GM19452 (cell line): ENCODE measurements at regions not wholly inside any gene's neighbourhood (a gene's known extent, or its start where the extent isn't known, plus 50 kb on each side); places are given as distances from the start of the nearest gene placed in this dataset.
"Not testable (repeated sequence)": the region's sequence is repeated elsewhere in the genome, so short reads cannot be mapped to it uniquely, and the experiment has no call there.

Experiments
- ATAC-seq: cut with Tn5 transposase; IDR thresholded peaks from one replicate; pipeline ENCODE4 v1.9.1; 2021; ENCODE audit not compliant: unreplicated experiment

DNA sequence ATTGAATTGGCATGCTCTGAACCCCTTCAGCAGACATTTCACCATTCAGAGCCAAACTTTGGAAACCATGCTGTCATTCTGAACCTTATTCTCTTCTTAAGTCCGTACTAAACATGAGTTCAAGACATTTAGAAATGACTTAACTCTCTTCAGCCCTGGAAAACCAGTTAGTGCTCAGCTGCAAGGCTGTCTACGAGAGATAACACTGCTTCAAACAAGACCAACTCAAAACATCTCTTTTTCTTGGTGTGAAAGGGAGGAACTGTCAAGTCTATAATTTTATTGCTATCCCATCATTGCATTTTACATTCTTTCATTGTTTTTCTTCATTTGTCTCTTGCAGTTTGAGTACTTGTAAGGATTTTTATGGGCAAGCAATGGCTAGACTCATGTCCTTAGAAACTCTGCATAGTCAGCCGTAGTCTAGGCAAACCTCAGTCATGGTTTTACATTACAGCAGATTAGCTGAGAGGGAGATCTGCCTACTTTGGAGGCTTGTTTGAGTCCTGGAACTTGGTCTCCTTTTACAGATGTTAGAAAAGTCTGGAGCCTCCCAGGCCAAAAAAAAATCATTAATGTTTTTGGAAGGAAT, 120.6 kb upstream of the JADE1 start:
- ATAC-seq = no peak

DNA sequence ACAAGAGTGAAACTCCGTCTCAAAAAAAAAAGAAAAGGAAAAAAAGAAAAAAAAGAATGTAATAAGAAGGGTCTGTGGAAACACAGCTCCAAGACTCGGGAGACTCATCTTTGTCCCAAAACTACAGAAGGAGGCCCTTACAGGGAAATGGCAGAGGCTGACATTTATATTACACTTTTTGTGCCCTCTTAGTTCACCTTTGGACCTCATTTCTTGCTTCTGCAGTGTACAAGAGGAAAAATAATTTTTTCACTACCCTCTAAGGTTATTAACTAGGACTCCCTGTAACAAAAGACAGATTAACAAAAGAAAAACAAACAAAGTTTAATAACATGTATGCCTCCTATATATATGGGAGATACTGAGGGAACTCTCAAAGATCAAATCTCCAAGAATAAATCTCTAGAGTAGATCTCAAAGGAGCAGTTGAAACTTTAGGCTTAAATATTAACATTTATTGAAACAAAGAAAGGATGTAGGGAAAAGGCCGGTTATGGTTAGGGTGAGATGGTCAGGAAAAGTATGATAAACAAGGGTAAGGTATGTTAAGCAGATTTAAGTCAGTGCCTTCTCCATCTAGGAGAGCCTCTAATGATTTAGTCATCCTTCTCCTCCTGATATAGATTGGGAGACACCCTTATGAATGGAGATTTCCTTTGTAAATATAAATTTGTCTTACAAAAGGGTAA, 121.3 kb upstream of the JADE1 start:
- no peak for ATAC-seq

DNA sequence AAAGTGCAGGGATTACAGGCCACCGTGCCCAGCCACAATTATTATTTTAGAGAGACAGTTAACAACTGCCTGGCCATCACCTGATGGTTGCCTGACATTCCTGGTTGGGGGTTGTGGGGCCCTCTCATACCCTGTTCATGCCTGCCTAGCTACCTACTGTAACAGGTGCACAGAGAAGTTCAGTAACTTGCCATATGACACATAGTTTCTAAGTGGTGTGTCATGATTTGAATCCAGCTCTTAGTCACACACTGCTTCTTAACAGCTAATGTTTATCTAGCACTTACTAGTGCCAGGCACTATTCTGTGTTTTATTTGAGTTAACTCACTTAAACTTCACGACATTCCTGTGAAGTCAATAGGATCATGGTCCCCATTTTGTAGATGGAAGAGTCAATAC, 122.7 kb upstream of the JADE1 start:
- ATAC-seq = no peak

DNA sequence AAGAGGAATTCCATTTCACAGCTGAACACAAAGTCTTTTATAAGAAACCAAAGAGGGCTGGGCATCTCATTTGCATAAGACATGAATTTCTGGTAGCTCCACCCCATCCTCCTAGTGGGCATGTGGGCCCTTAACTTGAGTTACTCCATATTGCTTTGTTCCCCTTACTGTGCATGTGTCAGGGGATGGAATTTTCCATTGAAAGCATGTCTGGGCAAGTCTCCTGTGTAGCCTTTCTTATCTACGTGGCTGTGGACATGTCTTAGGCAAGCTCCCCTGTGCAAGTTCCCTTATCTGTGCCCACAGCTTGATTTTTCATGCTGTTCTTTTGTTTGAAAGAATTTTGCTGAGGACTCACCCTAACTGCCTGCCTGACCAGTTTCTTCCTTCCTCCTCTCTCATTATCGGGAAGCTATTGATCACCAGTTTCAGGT, 123.5 kb upstream of the JADE1 start:
- no peak for ATAC-seq

DNA sequence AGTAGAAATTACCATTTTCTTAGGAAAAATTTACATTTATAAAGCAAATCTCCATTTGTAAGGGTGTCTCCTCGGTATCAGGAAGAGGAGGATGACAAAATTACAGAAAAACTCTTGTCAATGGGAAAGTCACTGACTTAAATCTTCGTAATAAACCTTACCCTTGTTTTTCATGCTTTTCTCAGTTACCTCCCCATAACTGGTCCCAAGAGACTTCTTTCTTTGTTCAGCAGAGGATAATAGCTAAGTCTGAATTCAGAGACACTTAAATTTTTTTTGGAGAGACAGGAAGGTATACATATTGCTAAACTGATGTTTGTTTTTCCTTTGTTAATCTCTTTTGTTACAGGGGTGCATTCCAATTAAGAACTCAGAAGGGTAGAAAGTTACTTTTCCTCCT, 125.5 kb upstream of the JADE1 start:
- ATAC-seq = no peak

DNA sequence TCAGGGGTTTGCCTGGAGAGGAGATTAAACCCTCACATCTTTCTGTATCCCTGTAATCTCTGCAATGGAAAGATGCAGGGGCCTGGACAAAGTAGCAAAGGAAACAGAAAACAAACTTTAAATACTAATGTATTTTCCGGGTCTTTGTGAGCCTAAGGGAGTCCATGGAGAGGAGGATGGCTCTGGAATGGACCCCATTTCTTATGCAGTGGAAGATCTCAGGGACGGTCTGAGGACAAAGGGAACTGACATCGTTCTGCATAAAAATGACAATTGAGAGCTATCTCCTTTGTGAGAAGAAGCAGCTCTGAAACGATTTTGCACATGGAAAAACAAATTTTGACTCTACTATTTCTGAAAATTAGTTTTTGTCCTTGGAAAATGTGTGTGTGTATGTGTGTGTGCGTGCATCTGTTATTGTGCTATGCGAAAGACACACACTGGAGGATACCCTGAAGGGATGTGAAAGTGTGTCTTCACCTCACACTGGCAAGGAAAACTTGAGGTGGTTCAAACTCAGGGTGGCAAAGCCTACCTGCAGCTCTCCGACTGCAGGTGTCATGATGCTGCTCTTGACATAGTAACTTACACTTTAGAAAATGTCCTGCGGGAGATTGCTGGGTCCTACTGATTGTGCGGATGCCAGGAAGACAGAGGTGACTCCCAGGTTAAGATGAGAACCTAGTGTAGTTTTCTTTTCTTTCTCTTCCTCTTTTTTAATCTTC, 126.4 kb upstream of the JADE1 start:
- ATAC-seq = no peak

DNA sequence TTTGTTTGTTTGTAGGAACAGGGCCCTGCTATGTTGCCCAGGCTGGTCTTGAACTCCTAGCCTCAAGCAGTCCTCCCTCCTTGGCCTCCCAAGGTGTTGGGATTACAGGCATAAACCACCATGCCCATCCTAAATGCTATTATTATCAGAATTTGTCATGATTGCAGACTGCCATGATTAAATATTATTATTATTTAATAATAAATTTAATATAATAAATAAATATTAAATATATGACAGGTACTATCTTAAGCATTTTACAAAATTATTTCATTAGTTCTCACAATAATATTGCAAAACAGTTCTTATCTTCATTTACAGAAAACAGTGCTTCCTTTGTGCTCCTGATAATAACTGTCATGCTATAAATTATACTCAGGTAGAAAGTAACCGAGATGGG, 133.4 kb upstream of the JADE1 start:
- no peak for ATAC-seq

DNA sequence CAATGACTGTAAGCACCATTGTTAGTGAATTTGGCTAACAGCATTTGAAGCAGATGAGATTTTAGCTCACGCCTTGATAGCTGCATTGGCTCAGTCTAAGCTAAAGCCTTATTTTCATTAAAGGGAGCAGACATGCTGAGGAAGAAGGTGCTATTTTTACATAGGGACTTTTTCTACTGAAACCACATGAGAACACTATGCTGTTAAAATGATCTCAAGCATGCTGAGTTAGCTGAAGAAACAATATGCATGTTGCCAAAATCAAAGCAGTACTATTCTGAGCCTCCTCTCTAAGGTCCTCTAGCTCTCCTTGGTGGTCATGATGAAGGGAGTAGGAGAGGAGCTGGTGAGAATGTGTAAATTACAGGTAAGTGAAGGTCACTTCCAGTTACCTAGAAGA, 134.4 kb upstream of the JADE1 start:
- ATAC-seq = peak; percentile 92

DNA sequence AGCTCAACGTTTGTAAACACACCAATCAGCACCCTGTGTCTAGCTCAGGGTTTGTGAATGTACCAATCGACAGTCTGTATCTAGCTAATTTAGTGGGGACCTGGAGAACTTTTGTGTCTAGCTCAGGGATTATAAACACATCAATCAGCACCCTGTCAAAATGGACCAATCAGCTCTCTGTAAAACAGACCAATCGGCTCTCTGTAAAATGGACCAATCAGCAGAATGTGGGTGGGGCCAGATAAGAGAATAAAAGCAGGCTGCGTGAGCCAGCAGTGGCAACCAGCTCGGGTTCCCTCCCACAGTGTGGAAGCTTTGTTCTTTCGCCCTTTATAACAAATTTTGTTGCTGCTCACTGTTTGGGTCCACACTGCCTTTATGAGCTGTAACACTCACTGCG, 136.3 kb upstream of the JADE1 start:
- not testable (repeated sequence) for ATAC-seq

DNA sequence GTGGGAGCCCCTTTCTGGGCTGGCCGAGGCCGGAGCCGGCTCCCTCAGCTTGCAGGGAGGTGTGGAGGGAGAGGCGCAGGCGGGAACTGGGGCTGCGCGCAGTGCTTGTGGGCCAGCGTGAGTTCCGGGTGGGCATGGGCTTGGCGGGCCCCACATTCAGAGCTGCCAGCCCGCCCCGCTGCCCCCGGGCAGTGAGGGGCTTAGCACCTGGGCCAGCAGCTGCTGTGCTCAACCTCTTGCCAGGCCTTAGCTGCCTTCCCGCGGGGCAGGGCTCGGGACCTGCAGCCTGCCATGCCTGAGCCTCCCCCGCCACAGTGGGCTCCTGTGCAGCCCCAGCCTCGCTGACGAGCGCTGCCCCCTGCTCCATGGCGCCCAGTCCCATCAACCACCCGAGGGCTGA, 136.9 kb upstream of the JADE1 start:
- not testable (repeated sequence) for ATAC-seq

DNA sequence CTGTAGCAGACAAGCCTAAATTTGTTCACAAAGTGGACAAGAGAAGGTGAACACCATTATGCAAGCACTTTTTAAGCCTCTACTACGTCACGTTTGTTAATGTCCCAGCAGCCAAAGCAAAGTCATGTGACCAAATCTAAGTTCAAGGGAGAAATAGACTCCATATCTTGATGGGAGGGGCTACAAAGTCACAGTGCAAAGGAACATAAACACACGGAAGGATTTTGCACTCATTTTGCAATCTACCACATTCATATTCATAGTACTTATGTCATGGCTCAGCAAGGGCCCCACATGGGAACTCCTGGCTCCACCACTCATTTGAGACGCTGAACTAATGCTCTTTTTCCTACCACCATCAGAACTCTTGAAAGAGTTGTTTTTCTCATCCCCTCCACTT, 139.0 kb upstream of the JADE1 start:
- no peak for ATAC-seq

DNA sequence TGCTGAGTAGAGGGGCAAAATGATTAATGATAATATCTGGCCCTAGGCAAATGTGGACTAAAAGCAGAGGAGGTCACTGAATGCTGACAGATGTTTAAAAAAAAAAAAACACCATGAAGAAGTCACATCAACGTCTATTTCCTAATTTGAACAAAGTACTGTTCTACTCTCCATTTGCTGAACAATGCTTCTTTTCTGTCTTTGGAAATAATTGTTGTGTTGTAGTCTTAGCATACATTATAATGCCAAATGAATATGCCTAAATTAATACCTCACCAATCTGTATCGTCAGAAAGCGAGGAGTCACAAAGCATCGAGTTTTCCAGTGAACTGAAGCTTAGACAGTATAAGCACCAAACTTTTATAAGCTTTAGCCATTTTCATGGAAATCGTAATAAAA, 140.9 kb upstream of the JADE1 start:
- no peak for ATAC-seq

DNA sequence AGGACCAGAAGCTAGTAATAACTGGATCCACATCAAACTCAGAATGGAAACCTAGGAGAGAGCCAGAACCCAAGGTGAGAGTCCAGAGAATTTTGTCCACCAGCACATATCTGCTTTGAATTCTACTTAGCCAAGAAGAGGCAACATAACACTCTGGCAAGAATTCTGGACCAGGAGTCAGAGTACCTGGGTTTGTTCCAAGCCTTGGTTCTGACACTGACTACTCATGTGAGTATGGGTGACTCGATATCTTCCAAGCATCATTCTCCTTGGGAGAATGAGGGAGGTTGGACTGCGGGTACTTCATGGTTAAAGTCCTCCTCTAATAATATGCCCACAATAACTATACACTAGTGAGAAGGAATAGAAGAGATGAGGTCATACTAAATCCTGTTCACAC, 144.0 kb upstream of the JADE1 start:
- no peak for ATAC-seq

DNA sequence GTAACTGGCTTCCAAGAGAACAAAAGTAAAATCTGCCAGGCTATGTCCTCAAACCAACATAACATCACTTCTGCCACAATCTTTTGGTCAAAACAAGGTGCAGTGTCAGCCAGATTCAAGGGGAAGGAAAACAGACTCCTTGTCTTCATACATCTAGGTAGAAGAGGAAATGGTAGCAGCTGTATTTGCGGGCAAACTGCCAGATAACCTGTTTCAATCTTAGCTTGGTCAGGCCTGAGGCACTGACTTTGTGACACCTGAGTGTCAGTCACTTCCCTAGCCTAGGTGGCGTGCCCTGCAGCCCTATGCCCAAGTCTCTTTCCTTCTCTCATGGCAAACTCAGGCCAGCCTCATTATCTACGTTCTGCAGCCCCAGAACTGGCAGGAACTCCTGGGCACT, 146.2 kb upstream of the JADE1 start:
- ATAC-seq = peak; percentile 72

DNA sequence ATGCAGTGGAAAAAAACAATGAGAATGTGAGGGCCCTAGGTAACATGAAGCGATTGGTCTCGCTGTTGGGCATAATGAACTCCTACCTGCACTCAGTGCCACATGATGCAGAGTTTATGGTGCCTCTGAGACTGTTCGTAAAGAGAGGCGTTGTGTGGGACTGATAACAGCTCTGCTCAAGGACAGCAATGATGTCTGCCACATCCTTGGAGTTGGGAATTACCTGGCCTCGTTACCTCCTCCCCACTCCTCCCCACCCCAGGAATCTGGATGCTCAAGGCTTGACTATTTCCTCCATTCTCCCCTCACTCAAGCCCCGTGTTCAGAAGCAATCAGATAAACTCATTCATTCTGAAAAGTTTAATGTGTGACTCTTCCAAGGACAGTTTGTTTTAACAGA, 148.0 kb upstream of the JADE1 start:
- ATAC-seq = no peak

DNA sequence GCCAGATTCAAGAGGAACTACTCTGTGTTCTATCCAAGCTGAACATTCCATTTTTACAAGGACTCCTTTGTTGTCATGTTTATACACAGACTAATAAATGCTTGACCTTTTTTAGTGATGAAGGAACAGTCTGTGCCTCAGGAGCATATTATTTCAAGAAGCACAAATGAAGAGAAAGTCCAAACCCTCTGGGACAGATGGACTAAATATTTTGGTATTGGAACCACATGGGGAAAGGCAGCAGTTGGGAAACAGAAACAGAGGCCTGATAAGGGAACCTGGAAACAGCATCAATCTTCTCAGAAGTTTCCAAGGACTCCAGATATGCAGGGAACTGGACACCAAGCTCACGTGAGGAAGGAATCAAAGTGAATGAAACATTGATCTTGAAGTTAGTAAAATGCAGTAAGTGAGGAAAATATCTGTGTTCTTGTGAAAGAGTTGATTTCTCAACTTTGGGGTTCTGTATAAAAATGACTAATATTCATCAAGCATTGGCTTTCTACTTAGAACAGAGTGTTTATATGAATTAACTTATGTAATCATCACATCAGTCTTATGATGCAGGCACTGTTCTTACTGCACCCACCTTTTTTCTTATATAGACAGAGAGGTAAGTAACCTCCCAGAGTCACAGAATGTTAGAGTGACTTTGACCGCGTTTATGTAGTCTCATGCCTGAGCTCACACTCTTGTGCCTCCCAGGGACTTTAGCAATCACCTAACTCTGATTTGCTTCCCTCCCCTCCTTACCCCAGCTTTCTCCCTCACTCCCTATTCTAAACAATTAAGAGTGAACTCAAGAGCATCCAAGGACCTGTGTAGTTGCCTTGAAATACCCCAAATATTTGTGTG, 148.9 kb upstream of the JADE1 start:
- no peak for ATAC-seq

DNA sequence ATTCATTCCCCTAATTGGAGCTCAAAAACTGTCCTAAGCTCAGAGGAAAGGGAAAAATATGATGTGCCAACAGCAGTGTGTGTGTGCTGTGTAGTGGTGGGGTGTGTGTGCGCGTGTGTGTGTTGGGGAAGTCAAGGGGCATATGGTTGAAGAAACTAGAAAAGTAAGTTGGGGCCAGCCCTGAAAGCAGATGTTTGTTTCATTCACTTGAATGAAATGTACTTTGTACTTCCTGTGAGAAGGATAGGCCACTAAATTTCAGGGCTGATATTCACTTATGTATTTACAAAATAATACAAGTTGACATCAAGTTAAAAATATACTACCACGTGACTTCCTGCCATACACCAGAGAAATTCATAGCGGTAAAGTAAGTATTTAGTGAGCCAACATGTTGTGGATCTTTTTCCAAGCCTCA, 151.3 kb upstream of the JADE1 start:
- ATAC-seq = no peak

DNA sequence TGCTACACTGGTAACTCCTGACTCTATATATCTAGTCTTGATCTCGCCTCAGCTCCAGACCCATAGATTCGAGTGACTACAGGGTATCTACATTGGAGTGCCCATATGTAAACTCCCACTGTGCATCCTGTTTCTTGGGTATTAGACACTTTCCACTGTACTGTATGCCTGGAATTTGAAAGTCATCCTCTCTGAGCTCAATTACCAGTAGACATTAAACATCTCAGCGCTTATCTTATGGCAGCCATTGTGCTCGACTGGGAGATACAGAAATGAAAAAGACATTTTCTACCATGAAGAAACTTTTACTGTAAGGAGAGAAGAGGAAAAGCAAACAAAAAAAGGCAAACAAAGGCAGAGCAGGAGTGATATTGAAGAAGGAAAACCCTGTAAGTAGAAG, 151.9 kb upstream of the JADE1 start:
- ATAC-seq = no peak

DNA sequence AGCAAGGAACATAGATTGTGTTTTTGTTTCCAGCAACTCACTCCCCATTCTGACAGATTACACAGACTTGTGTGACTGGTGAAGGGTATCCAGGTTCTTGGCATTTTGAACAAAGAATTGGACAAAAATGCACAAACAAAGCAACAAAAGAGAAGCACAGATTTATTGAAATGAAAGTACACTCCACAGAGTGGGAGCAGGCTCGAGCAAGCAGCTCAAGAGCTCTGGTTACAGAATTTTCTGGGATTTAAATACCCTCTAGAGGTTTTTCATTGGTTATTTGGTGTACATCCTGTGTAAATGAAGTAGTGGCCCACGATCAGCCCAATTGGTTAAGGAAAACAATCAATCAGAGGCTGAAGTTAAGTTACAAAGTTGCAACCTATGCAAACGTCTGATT, 155.0 kb upstream of the JADE1 start:
- ATAC-seq = no peak

DNA sequence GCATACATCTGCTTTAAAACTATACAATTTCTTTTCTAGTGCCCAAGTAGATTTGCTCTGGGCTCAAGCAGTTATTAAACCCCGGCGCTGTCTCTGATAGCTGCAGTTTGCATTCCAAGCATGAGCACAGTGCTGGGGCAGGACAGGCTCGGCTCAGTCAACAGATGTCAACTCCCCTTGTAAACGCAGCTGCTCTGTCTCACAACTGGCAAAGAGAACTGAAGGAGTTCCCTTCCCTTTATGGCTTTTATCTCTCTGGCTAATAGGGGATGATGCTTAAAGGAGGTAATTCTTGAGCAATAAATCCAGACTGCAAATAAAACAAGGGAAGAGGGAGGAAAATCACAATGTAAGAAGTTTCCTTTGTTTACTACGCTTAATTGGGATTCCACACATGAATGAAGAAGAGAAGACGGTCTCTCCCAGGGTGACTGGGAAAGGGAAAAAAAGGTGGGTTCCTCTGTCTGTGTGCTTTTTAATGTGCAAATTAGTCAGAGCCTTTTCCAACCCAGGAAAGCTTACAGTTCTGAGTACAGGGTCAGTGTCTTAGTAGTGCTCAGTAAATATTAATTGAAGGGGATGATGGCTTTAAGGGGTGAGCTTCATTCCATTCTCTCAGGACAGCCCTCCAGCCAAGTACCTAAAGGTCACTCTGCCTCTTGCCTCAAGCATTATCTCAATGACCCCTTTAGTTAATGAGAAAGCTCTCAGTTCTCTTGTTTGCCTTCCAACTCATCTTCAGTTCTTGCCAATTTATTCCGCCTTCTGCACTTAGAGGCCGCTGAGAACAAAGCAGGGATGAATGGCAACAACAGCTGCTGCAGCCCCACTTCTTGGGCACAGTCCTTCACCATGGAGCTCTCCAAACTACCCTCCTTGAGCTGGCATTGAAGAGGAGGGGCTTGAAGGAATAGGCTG, 155.7 kb upstream of the JADE1 start:
- no peak for ATAC-seq
